RWPE1 (cell line): ENCODE measurements at regions not wholly inside any gene's neighbourhood (a gene's known extent, or its start where the extent isn't known, plus 50 kb on each side); places are given as distances from the start of the nearest gene placed in this dataset.

Experiments used
- CTCF ChIA-PET: fragments of 350-600 bp; sonication (Branson Sonifier 250); formaldehyde crosslinking; extraction: SDS; loops from one replicate; lab custom pipeline; 2021; lab: Yijun Ruan, JAX
- POLR2A ChIA-PET: fragments of 400-600 bp; formaldehyde crosslinking; extraction: SDS; loops from one replicate; lab custom pipeline; 2020; ENCODE audit warnings: antibody characterized with exemption; ENCODE audit not compliant: low non-redundant PET; lab: Yijun Ruan, JAX
- DNase-seq: peaks from one replicate; pipeline ENCODE4 v3.0.0; 2012; ENCODE audit warnings: low spot score
- H3K27ac ChIP-seq: fragments of 450-650 bp; 2 replicates; pipeline ENCODE4 v1.5.1; 2017
- CTCF ChIP-seq: fragments of 450-650 bp; conservative IDR thresholded peaks from 2 replicates; pipeline ENCODE4 v1.5.1; 2017; ENCODE audit warnings: low read depth, mild to moderate bottlenecking

DNA sequence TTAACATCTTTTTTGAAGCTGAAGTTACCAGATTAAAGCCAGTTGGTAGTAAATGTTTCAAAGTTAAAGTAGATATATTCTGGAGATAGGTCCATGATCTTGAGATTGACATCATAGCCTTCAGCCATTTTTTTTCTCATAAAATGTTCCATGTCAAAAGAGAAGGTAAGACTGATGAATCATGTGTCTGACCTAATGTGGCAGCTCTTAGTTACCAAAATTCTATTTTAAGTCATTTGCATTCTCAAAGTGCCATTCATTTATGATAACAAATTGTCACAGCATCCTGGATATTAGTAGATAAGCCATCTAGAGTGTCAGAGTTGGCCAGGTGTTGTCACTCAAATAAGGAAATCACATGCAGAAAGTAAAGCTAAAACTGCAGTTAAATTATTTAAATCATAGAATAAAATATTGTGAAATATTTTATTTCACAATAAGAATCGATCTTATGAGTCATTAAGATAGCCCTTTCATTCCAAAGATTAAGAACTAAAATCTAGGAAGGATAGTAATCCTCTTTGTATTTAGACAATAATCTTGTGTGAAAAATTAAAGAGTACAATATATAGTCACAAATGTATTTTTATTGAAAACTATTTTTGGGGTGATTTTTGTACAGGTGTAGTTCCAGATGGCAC lies 65.7 kb upstream of the ADAD1 start:
- DNase-seq = no peak
- TF ChIP-seq CTCF = no peak
- POLR2A ChIA-PET = no interaction called here
- H3K27ac ChIP-seq = no peak overlapping the region
- CTCF ChIA-PET = interaction anchor here (0.6 to 0.7 kb wide), 2 partner anchors 87 to 1364 kb away, joined by 3 to 4 read pairs; no protein-coding TSS in a partner anchor

- DNase-seq = no peak
- ChIA-PET CTCF (no interaction called here), POLR2A (no interaction called here)
- no peak for TF ChIP-seq CTCF
- H3K27ac ChIP-seq = no peak overlapping the region
These were observed 51.9 kb upstream of the ADAD1 start for GRCh38 chr4:122326908-122327307.

DNA sequence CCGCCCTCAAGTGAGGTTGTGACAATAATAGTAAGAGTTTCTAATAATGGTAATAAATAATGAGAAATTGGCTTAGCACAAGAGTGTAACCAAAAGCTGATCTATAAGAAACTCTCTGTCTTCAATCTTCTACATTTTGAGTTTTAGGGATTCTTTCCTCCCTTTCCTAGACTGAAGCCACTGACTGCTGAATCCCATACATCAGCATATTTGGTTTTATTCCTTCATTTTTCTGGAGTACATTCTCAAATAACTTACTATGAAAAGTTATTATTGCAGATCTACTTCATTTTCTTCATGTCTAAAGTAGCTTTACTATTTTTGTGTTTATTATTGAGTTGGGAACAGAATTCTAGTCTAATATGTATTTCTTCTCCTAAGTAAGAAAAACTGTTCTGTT lies 49.9 kb upstream of the ADAD1 start:
- CTCF ChIA-PET = no interaction called here
- no peak for TF ChIP-seq CTCF
- POLR2A ChIA-PET = no interaction called here
- no peak overlapping the region for H3K27ac ChIP-seq
- no peak for DNase-seq
